ENCODE measurements at regions not wholly inside any gene's neighbourhood (a gene's known extent, or its start where the extent isn't known, plus 50 kb on each side); places are given as distances from the start of the nearest gene placed in this dataset.
"Not testable (repeated sequence)": the region's sequence is repeated elsewhere in the genome, so short reads cannot be mapped to it uniquely, and the experiment has no call there.

DNA sequence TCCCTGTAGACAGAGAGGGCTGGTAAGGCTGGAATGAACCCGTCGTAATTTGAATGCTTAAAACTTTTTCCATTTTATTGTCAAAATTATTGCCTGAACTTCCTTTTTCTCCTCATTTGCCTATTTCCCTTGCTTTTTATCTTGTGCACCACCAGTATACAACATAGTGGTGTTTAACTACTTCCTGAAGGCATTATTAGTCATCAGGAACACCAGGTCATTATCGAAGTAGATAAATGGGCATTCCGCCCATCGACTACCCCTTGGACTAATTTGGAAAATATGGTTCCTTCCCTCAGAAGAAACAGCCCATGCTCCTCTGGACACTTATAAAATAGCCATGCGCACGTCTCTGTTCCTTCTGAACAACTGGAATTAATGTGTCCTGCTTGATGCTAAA lies 232.1 kb downstream of the TM9SF2 start:
- DNase-seq = no peak

DNA sequence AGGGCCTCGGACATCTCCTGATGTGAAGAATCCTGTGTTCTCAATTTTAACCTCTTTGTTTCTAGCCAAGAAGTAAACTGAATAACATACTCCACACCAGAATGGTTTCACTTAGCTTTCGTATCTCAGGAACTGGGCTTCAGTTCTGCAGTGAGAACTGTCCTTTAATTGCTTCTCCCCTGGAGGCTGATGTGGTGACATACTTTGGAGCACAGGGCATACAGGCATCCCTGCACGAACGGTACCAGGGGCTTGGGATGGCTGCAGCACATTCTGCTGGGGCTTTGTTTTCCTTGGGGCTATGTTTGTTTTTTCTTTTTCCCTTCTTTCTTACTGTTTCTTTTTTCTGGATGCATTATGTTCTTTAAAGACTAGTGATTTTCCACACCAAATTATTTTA lies 230.5 kb downstream of the TM9SF2 start:
- DNase-seq = no peak

- DNase-seq = no peak
Measured at GRCh38 chr13:99730403-99730802, 229.1 kb downstream of the TM9SF2 start.

- DNase-seq = no peak
Measured at GRCh38 chr13:99729745-99730144, 228.5 kb downstream of the TM9SF2 start.

DNA sequence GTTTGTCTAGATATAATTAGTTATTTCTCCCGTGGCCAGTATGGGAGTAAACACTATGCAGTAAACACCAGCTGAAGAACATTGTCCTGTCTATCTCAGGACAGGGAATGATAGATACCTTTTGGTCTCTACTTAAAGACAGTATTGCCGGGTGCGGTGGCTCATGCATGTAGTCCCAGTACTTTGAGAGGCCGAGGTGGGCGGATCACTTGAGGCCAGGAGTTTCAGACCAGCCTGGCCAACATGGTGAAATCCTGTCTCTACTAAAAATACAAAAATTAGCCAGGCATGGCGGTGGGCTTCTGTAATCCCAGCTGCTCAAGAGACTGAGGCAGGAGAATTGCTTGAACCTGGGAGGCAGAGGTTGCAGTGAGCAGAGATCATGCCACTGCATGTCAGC lies 226.4 kb downstream of the TM9SF2 start:
- not testable (repeated sequence) for DNase-seq

DNA sequence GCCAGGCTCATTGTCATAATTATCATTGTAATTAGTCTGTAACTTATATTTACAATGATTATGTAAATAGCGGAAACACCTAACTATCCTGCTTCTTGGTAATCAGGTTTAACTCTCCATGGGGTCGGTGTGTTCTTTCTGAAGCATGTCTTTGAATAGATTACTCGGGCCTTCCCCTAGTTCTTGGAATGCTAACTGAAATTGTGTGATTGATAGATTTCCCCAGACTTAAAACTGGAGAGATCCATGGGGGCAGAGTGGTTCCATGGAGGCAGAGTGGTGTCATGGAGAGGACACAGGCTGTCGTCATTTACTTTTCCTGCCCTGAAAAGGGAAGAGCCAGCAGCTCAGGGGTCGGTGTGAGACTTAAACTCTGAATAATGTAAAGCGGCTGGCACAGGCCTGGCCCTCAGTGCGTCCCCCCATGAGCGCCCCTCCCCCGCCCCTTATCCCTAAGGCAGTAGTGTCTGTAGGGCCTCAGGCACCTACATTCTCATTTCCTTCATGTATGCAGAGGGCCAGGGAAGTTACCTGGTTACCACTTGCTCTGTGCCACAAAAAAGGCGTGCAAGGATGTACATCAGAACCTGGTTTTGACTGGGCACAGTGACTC lies 225.1 kb downstream of the TM9SF2 start:
- DNase-seq = no peak

- DNase-seq = no peak
Measured at GRCh38 chr13:99725644-99726043, 224.4 kb downstream of the TM9SF2 start.

DNA sequence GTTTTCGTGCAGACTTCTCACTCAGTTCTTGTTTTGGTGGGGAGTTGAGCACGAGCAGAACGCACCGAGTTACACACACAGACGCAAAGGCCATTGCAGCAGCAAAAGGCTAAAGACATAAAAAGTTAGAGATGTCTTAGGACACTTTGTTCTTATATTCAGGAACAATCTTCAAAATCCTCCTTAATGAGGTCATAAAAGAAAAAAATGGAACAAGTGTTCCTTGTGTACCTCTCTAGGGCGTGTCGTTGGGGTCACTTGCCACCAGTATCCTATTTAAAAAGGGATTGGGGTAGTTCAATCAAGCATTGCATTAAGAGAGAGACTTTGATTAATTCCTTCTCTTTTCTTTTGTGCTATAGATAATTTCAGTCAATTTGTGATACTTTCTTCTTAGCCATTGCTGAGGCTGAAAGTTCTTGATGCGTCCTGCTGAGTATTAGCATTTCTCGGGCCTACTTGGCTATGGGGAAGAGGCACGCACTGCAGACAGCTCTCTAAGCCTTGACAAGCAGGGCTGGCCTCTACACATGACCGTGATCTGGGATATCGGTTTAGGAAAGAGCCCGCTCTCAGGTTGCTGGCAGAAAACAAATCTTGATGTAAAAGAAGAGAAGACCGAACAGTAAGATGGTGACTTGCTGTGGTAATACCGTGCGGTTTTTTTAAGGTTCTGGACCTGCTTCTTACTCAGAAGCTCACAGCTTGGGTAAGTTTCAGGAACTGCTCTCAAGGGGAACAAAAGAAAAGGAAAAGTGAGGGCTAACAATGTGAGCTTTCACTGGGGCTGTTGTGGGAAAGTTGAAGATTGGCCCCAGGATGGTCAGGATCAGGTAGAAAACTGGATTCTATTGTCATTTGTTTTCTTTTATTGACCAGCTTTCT lies 223.6 kb downstream of the TM9SF2 start:
- DNase-seq = no peak

GRCh38 chr13:99723878-99724277 lies 222.6 kb downstream of the TM9SF2 start:
- DNase-seq = no peak

- DNase-seq = no peak
Measured at GRCh38 chr13:99722931-99723330, 221.7 kb downstream of the TM9SF2 start.

DNA sequence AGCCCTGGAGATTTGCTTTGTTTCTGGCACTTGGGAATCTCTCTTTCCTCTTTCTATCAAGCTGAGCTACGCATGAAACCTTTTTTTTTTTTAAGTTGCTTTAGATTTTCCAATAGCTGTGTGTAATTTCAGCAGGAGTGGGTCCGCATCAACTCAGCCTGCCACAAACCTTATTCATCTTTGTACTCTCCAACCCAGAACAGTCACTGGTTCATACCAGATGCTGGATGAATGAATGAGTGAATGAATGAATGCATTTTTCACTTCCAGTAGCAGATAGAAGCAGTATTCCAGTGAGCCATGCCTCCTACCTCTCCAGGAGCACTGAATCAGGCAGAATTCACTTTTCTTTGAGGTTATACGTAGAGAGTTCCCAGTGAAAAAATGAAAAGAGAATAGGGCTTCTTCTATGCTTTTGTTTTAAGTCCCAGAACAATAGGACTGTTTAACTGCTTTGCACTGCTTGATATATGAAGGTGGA lies 221.1 kb downstream of the TM9SF2 start:
- DNase-seq = no peak

- no peak for DNase-seq
Measured at GRCh38 chr13:99721606-99722337, 220.5 kb downstream of the TM9SF2 start.

- no peak for DNase-seq
Measured at GRCh38 chr13:99717959-99718674, 216.8 kb downstream of the TM9SF2 start.

GRCh38 chr13:99709134-99709533 lies 207.9 kb downstream of the TM9SF2 start:
- DNase-seq = no peak

DNA sequence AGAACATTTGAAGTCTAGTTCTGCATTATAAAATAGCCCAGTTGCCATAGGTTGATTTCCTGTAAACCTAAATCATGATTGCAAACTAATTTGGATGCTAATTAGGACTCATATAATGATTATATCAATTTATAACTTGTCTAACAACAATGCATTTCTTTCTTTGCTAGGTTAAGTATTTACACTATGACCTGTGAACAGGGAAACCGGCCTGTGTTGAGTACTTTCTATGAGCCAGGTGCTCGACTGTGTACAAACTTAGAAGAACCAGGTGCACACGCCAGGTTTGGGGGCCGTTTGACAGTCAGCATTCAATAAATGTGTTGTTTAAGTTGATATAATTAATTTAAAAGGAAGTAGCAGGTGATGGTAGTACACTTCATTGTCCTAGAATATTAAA lies 203.1 kb downstream of the TM9SF2 start:
- no peak for DNase-seq

GRCh38 chr13:99703908-99704307 lies 202.6 kb downstream of the TM9SF2 start:
- no peak for DNase-seq

DNA sequence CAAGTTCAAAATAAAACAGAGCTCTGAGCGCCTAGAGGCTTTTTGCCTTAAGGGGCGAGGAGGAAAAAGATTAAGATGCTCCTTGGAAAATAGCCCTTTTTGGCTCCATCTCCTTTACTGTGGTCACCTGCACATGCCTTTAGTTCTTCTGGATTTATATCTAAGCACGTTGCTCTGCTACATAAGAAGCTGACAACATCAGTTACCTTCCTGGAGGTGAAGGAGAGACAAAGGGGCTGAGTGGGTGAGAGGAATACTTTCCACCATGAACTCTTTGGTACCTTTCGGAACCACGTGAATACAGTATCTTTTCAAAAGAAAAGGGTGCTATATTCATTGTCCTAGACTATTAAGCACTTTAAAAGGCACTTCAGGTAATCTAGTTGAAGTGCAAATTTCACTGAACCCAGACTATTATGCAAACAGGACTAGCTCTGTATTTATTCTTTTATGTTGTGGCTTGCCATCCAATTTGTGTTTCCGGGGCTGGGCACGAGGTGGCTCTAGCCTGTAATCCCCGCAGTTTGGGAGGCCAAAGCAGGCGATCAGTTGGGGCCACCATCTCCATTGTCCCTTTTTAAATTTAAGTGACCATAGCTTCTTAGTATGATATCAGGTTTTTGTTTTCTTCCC lies 201.5 kb downstream of the TM9SF2 start:
- DNase-seq = no peak

DNA sequence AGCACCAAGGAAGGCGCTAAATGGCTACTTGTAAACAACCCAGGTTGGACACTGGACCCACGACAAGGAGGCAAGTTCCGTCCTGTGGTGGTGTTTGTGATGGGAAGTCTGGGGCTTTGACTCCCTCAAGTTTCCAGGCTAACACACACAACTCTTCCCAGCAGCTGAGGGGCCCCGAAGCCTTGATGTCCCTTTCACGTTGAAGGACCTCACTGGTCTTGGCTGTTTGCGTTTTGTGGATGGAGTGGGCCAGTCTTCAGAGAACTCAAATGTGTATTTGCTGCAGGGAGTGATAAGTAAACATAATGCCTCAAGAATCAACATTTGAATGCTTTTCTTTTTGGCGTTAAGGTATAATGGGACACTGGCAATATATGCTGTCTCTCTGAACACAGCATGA lies 199.2 kb downstream of the TM9SF2 start:
- DNase-seq = no peak

- no peak for DNase-seq
Measured at GRCh38 chr13:99698816-99699099, 197.5 kb downstream of the TM9SF2 start.

DNA sequence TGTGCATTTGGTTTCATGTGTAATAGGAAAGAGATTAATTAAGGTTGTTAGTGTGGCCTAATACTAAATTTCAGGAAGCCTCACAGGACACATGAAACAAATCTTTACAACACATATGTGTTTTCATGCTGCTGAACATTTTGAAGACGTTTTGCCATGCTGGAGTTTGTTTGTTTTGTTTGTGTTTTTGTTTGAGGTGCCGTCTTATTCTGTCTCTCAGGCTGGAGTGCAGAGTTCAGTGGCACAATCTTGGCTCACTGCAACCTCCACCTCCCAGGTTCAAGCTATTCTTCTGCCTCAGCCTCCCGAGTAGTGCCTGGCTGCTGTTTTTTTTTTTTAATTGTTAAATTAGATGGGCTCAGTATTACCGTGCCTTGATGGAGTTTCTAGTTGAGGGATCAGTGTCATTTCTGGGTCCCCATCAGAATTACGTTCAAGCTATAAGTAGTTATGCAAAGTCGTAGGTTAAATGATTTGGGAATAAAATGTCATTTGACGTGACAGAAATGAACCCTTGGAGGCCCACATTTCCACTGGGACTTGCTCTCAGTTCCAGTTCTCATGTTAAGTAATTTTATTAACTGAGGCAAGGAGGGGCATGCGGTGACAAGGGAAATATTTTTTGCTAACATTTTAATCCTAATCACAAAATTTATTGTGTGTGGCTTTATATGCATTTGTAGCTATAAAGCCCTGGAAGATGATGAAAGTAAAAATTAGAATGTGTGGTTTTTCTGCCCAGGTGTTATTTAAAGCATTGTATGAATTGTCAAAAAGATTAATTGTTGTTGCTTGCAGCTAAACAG lies 196.9 kb downstream of the TM9SF2 start:
- DNase-seq = no peak

DNA sequence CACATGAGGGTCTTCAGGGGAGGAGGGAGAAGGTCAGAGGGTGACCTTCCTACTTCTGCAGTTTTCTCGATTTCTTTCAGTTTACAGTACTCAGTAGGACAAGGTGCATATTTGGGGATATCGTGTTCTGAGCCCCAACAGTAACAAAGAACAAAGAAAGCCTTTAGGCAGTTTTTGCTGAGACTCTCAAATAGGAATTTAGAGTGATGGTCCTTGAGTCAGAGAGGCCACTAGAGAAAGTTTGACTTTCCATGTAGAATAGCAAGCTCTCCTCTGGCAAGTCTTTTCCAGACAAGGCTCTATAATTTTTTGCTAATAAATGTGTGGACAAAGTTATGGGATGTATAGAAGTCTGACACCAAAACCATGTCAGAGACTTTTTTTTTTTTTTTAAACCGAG lies 194.6 kb downstream of the TM9SF2 start:
- no peak for DNase-seq
